ENCODE measurements at regions not wholly inside any gene's neighbourhood (a gene's known extent, or its start where the extent isn't known, plus 50 kb on each side); places are given as distances from the start of the nearest gene placed in this dataset.

DNA sequence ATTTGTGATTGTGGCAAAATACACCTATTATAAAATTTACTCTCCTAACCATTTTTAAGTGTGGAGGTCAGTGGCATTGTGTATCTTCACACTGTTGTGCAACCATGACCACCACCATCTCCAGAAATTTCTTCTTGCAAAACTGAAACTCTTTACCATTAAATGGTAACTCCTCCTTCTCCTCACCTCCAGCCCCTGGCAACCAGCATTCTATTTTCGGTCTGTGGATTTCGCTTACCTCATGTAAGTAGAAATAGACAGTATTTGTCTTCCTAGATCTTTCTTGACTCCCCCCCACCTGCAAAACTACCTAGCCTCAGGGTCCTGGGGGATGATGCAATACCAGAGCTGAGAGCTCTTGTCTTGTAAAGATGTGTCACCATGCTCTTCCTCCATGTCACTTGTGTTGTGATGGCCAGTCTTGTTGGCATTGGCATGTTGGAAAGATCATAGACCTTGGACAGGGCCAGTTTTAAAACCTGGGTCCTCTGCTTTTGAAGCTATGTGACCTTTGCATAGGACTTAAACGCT, 71.1 kb upstream of the EMX2 start:
- DNase-seq (ENCODE audit: low spot score), result no peak
- Mint-ChIP-seq H3K36me3 (ENCODE audit: low read depth) (no peaks in the 10 kb centered on the region), H3K4me3 (ENCODE audit: unreplicated experiment) (no peak overlapping the region), H3K9me3 (ENCODE audit: low read depth) (no peaks in the 10 kb centered on the region), H3K27ac (ENCODE audit: unreplicated experiment) (no peak overlapping the region), H3K27me3 (ENCODE audit: low read depth) (peaks cover 27% of the 10 kb centered on the region), H3K4me1 (ENCODE audit: low read depth) (no peaks in the 10 kb centered on the region)
- TF ChIP-seq, protein P1, sequence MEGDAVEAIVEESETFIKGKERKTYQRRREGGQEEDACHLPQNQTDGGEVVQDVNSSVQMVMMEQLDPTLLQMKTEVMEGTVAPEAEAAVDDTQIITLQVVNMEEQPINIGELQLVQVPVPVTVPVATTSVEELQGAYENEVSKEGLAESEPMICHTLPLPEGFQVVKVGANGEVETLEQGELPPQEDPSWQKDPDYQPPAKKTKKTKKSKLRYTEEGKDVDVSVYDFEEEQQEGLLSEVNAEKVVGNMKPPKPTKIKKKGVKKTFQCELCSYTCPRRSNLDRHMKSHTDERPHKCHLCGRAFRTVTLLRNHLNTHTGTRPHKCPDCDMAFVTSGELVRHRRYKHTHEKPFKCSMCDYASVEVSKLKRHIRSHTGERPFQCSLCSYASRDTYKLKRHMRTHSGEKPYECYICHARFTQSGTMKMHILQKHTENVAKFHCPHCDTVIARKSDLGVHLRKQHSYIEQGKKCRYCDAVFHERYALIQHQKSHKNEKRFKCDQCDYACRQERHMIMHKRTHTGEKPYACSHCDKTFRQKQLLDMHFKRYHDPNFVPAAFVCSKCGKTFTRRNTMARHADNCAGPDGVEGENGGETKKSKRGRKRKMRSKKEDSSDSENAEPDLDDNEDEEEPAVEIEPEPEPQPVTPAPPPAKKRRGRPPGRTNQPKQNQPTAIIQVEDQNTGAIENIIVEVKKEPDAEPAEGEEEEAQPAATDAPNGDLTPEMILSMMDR (IDR thresholded peaks at IDR 0.05), result no peak

DNA sequence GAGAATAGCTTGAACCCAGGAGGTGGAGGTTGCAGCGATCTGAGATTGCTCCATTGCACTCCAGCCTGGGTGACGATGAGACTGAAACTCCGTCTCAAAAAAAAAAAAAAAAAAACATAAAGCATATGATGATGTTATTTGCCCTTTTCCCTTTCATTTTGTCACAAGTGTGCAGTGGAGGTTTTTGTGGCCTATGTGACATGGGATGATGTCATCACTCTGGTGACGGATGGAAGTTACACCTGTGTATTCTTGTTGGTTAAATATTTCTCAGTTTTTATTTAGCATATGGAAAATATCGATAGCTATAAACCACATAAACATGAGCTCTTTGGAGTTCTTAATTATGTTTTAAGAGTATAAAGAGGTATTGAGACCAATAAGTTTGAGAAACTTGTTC, 71.8 kb upstream of the EMX2 start:
- TF ChIP-seq, protein P1 (IDR thresholded peaks at IDR 0.05), result no peak
- Mint-ChIP-seq H3K9me3 (ENCODE audit: low read depth) (no peaks in the 10 kb centered on the region), H3K4me1 (ENCODE audit: low read depth) (no peaks in the 10 kb centered on the region), H3K27ac (ENCODE audit: unreplicated experiment) (no peak overlapping the region), H3K4me3 (ENCODE audit: unreplicated experiment) (no peak overlapping the region), H3K36me3 (ENCODE audit: low read depth) (no peaks in the 10 kb centered on the region), H3K27me3 (ENCODE audit: low read depth) (peaks cover 27% of the 10 kb centered on the region)
- DNase-seq (ENCODE audit: low spot score), result no peak

DNA sequence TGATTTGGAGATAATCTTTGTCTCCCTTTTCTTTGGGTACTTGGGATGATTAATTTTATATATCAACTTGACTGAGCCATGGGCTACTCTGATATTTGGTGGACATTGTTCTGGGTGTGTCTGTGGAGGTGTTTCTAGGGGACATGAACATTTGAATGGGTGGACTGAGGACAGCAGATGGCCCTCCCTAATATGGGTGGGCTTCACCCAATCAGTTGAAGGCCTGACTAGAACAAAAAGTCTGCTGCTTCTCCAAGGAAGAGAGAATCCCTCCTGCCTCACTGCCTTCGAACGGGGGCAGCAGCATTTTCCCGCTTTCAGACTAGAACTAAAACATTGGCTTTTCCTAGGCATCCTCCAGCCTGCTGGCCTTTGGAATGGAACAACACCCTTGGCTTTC, 73.9 kb upstream of the EMX2 start:
- Mint-ChIP-seq H3K4me3 (ENCODE audit: unreplicated experiment) (no peak overlapping the region), H3K9me3 (ENCODE audit: low read depth) (no peaks in the 10 kb centered on the region), H3K4me1 (ENCODE audit: low read depth) (no peaks in the 10 kb centered on the region), H3K27ac (ENCODE audit: unreplicated experiment) (no peak overlapping the region), H3K36me3 (ENCODE audit: low read depth) (no peaks in the 10 kb centered on the region), H3K27me3 (ENCODE audit: low read depth) (peaks cover 27% of the 10 kb centered on the region)
- no peak for DNase-seq (ENCODE audit: low spot score)
- TF ChIP-seq, protein P1 (IDR thresholded peaks at IDR 0.05), result no peak

- no peak overlapping the region for H3K4me3 Mint-ChIP-seq (ENCODE audit: unreplicated experiment)
- H3K36me3 Mint-ChIP-seq (ENCODE audit: low read depth), result no peaks in the 10 kb centered on the region
- TF ChIP-seq, protein P1 (IDR thresholded peaks at IDR 0.05), result no peak
- peaks cover 2% of the 10 kb centered on the region for H3K27me3 Mint-ChIP-seq (ENCODE audit: low read depth)
- DNase-seq (ENCODE audit: low spot score), result no peak
- H3K9me3 Mint-ChIP-seq (ENCODE audit: low read depth), result peaks cover 3% of the 10 kb centered on the region
- no peaks in the 10 kb centered on the region for H3K4me1 Mint-ChIP-seq (ENCODE audit: low read depth)
- no peak overlapping the region for H3K27ac Mint-ChIP-seq (ENCODE audit: unreplicated experiment)
Observed at GRCh38 chr10:117464176-117464575, 78.4 kb upstream of the EMX2 start.

- Mint-ChIP-seq H3K4me1 (ENCODE audit: low read depth) (no peaks in the 10 kb centered on the region), H3K27ac (ENCODE audit: unreplicated experiment) (no peak overlapping the region), H3K4me3 (ENCODE audit: unreplicated experiment) (no peak overlapping the region), H3K27me3 (ENCODE audit: low read depth) (peaks cover 5% of the 10 kb centered on the region), H3K9me3 (ENCODE audit: low read depth) (peaks cover 3% of the 10 kb centered on the region), H3K36me3 (ENCODE audit: low read depth) (no peaks in the 10 kb centered on the region)
- no peak for DNase-seq (ENCODE audit: low spot score)
- TF ChIP-seq, protein P1 (IDR thresholded peaks at IDR 0.05), result no peak
Observed at GRCh38 chr10:117463545-117463920, 79.0 kb upstream of the EMX2 start.

Measured in chondrocyte (in vitro differentiated cells).